ENCODE measurements at regions not wholly inside any gene's neighbourhood (a gene's known extent, or its start where the extent isn't known, plus 50 kb on each side); places are given as distances from the start of the nearest gene placed in this dataset.
A peak's percentile ranks its signal among the peaks of the same experiment; 100 is the strongest.

- DNase-seq (ENCODE audit: low read depth), result no peak
Measured at GRCh38 chr18:57991552-57991951, 52.5 kb upstream of the NEDD4L start.

DNA sequence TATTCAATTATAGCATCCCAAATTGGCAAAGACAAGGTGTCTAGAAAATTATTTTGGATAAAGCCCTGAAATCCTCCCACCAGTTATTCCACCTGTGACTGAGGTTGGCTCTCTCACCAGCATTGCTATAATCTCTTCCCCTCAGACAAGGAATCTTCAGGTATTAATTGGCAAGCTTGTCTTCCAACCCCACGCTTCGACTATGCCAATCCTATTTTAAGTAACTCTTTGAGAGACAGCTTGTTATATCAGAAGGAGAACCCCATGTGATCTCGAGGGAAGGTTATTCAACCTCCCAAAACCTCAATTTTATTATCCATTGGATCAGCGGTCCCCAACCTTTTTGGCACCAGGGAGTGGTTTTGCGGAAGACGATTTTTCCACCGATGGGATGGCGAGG is 54.5 kb upstream of the NEDD4L start:
- no peak for DNase-seq (ENCODE audit: low read depth)

DNA sequence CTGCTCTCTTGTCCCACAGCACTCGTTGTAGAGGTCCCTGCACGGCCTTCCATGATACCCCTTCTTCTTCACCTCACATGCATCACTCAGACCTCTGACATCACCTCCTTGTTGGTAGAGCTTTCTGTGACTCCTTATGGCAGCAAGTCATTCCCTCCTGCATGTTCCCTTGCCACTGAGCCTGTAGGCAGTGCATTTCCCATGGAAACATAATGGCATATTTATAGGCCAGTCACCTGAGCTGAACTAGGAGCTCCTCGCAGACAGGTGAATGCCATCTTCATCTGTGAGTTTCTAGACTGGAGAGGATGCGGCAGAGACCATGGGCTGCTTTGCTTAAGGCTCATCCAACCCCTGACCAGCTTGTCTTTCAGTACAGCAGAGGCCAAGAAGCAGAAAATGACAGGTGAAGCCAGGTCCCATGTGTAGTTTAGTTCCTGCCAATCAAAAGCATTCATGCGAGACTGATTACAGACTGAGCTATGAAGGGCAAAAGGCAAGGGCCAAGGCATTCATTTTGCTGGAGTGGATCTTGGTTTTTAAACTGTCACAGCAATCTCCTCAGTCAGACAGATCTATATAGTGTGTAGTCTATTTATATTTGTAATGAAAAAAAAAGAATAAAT is 59.4 kb upstream of the NEDD4L start:
- DNase-seq (ENCODE audit: low read depth), result no peak

- DNase-seq (ENCODE audit: low read depth), result no peak
Measured at GRCh38 chr18:57983965-57984364, 60.1 kb upstream of the NEDD4L start.

DNA sequence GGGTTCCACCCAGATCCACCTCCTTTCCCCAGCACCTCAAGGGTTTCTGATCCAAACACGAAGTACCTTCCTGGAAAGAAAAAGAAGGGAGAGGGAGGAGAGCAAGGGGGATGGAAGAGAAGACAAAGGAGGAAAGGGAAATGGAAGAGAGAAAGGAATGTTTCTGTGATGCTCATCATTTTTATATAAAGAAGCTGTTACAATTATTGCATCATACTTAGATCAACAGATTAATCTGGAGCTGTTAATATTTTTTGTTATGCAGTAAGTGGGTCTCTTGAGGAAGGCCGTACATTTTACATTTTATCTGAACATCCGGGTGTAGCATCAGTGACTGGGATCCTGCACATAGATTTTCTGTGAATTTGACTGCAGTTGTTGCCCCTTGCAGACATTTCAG is 60.6 kb upstream of the NEDD4L start:
- no peak for DNase-seq (ENCODE audit: low read depth)

DNA sequence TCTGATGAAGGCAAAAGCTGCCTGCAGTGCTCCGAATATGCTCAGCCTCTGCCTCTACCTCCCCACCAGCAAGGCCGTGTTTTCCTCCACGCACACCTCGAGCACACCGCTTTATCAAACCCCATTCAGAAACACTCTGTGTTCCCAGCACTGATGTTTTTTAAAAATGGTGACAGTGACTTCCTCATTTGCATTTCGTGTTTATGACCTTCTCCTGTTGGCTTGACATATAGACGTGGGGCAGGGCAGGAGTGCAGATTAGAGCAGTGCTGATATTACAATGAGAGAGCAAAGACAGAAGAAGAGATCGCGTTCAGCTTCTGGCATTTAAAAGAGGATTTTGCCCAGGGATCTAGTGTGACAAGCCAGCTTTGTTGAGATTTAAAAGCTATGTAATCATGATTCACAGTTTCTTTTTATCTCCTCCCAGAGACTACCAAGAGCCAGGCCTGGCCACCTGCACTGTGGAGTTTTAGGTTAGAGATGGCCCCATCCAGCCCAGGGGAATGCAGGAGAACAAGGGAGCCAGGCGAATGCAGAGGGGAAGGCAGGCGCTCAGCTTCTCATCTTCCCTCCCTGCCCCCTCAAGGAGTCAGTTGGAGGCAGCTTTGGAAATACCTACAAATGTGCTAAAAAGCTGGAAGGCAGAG is 61.5 kb upstream of the NEDD4L start:
- no peak for DNase-seq (ENCODE audit: low read depth)

- DNase-seq (ENCODE audit: low read depth), result no peak
Measured at GRCh38 chr18:57981308-57982028, 62.6 kb upstream of the NEDD4L start.

- DNase-seq (ENCODE audit: low read depth), result no peak
Measured at GRCh38 chr18:57980573-57981307, 63.3 kb upstream of the NEDD4L start.

DNA sequence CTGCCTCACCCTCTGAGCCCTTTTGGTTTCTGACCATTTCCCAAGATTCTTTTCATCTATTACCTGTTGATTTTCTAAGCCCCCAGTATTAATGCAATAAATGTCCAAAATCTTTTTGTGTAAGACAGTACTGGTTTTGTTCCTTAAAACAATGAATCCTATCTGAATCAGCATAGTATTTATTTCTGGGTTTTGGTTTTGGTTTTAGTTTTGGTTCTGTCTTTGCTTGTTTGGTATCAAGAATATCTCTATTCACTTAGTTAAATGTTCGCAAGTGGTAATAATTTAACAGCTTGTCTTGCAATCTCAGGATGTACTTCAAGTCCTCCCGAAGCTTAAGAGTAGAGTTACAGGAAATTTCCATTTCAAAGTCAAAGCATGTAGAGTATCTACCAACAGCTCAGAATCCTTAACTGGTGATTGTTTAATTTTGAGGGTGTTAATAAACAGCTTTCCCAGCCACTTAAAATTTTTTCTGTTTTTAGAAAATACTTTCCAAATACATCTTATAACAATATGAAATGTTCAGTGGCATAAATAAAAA is 67.7 kb upstream of the NEDD4L start:
- no peak for DNase-seq (ENCODE audit: low read depth)

DNA sequence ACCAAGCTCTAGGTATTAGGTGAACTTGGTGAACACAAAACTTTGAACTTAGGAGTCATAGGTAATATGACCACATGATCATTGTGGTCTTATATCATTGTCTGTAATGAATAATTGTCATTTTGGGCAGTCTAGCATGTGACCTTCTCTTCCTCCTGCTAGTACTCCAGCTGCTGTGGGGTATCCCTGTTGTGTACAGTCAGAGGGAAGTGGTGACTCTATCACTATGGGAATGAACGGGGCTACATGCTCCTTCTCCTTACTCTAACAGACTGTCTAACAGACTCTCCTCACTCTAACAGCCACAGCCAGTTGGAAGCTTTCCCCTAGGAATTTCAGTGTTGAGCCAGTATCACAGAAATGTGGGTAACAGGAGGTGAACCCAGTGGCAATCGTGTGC is 68.2 kb upstream of the NEDD4L start:
- no peak for DNase-seq (ENCODE audit: low read depth)

GRCh38 chr18:57974585-57975265 is 69.3 kb upstream of the NEDD4L start:
- no peak for DNase-seq (ENCODE audit: low read depth)

GRCh38 chr18:57973889-57974288 is 70.1 kb upstream of the NEDD4L start:
- DNase-seq (ENCODE audit: low read depth), result no peak

DNA sequence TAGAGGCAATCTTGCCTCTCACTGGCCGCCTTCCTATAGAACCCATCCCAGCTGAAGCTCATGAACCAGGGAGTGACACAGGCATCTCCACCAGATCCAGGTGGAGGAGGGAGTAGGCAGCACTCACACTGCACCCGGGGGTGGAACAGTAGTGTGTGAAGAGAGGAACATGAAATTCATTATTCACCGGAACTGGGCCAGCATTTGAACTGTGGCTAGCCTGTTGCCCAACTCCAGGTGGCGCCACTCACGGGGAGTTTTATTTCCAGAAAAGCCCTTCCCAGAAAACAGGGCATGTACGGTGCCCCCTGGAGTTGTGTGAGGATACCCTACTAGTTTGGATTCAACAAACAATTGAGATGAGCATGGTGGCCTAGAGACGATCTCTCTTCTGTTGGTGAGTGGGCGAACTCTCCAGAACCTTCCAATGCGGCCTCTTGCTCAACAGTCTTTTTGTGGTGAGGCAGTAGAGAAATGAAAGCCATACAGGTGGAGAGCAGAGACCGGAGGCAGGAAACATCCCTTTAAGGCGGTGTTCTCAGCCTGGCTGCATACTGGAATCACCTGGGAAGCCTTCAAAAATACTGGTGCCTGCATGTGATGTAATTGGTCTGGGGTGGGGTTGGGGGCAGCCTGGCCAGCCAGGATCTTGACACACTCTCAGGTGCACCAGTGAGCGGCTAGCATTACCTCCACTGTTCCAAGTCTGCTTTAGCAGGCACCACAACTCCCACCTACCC is 73.5 kb upstream of the NEDD4L start:
- DNase-seq (ENCODE audit: low read depth), result no peak

GRCh38 chr18:57969824-57970223 is 74.2 kb upstream of the NEDD4L start:
- no peak for DNase-seq (ENCODE audit: low read depth)

DNA sequence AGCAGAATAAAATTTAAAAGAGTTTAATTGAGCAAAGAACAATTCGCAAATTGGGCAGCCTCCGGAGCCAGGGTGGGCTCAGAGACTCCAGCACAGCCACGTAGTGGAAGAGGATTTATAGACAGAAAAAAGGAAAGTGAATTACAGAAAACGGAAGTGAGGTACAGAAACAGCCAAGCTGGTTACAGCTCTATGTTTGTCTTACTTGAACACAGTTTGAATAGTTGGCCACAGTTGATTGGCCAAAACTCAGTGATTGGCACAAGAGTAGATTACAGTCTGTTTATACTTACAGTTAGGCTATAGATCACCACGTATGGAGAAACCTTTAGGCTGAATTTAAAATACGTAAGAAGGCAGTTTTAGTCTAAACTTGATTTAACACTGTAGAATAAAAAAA is 78.8 kb upstream of the NEDD4L start:
- no peak for DNase-seq (ENCODE audit: low read depth)

DNA sequence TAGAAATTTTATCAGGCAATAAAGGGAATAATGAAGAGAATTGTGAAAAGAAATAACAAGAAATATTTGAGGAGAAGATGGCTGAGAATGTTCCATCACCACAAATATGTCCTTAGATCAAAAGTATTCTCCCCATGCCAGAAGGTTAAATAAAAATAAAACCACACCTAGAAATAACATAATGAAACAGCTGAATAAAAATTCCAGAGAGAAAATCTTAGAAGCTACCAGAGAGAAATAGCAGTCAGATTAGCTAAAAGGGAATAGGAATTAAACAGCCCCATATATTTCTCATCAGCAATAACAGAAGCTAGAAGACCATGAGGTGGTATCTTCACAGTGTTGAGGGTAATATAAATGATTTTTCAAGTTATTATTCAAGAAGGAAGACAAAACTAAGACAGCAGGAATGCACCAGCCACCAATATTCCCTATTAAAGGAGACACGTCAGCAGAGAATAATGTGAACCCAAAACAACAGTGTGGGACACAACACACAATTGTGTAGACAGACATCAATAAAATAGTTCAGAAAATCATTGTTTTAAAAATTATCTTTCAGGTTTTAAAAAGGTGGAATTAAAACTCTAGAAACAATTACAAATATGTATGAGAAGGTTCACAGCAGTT is 82.0 kb upstream of the NEDD4L start:
- DNase-seq (ENCODE audit: low read depth), result no peak

DNA sequence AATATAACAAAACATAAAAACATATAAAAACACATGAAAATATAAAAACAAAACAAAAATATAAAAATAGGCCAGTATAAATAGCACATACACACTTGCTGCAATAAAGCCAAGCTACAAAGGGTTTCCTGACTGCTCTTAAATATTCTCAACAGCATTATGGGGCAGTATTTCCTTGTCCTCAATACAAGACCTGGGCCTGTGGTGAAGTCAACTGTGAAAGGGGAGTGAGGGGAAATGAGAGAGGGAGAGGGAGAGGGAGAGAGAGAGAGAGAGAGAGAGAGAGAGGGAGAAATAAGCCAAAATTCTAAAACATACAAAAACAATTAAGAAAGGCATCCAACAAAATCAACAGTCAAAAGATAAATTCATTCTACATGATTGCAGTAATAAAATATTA is 82.6 kb upstream of the NEDD4L start:
- DNase-seq (ENCODE audit: low read depth), result no peak

DNA sequence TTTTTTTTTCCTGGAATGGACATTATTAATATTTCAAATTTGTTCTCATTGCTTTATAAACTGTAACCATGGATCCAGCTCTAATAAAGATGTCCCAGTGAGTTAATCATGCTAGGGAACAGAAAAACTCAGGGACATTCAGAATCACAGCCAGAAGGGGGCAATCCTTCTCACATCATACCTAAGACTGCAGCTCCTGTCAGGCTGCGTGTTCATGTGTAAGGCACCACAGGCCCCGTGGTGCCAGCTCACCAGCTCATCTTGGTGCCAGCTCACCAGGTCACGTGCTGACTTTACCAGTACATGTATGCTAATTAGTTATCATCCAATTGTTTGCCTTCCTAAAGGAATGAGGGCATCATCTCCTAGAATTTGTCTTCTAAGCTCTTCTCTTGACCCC is 84.7 kb upstream of the NEDD4L start:
- peak; percentile 7 for DNase-seq (ENCODE audit: low read depth)

DNA sequence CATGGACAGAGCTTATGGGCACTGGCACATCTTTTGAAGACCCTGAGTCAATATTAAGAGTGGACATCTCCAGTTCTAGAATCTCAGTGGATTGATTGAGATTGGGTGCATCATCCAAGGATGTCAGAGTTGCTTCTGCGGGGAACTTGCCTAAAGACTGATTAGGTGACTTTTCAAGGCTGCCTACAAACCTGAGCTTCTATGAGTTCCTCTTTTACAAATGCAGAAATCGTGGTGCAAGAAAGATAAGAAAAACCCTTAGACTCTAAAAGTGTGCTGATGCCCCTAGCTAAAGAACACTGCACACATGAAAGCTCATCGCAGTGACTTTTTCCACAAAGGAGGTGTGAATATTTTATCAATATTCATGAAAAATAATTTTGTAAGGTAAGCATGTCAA is 86.8 kb upstream of the NEDD4L start:
- no peak for DNase-seq (ENCODE audit: low read depth)

DNA sequence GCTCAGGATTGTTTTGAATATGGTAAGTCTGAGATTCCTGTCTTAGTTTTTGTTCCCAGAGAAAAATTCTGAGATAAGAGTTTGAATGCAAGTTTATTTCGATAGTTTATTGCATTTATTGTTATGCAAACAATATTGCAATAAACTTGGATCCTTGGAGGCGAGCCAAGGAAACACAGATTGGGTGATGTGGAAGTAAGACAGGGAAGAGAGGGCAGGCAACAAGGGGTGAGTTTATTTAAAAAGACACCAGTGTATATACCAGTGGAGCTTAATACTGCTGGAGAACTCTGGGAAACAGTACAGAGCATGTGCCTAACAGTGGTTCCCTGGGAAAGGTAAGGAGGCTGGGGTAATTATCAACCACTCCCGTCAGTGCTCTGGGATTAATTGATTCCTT is 87.5 kb upstream of the NEDD4L start:
- DNase-seq (ENCODE audit: low read depth), result no peak

GRCh38 chr18:57954935-57955334 is 89.1 kb upstream of the NEDD4L start:
- DNase-seq (ENCODE audit: low read depth), result no peak

All from GM04504 (cell line).